Duodenal mucosa (tissue), 2 donors: ENCODE measurements at regions not wholly inside any gene's neighbourhood (a gene's known extent, or its start where the extent isn't known, plus 50 kb on each side); places are given as distances from the start of the nearest gene placed in this dataset.
"Not testable (repeated sequence)": the region's sequence is repeated elsewhere in the genome, so short reads cannot be mapped to it uniquely, and the experiment has no call there.

Experiments
- H3K27ac ChIP-seq: one replicate; pipeline ENCODE4 v1.7.0; 2013; ENCODE audit warnings: low read depth, low read length
- H3K27me3 ChIP-seq, 2 donors: one replicate each; pipeline ENCODE4 v1.7.0; 2013; ENCODE audit warnings: low read length in 2 of 2, control low read depth in 1 of 2; ENCODE audit not compliant: insufficient read depth in 2 of 2, control insufficient read depth in 1 of 2
- H3K36me3 ChIP-seq, 2 donors: one replicate each; pipeline ENCODE4 v1.7.0; 2013; ENCODE audit warnings: low read length in 2 of 2, control low read depth in 1 of 2; ENCODE audit not compliant: insufficient read depth in 2 of 2, control insufficient read depth in 1 of 2
- H3K4me1 ChIP-seq, 2 donors: one replicate each; pipeline ENCODE4 v1.7.0; 2013; ENCODE audit warnings: low read length in 2 of 2, control low read depth in 1 of 2; ENCODE audit not compliant: insufficient read depth in 2 of 2, control insufficient read depth in 1 of 2
- H3K4me3 ChIP-seq, 2 donors: one replicate each; pipeline ENCODE4 v1.7.0; 2013; ENCODE audit warnings: low read length in 2 of 2, low read depth in 1 of 2
- H3K9ac ChIP-seq, 2 donors: one replicate each; pipeline ENCODE4 v1.7.0; 2013; ENCODE audit warnings: low read length in 2 of 2, low read depth in 1 of 2
- H3K9me3 ChIP-seq, 2 donors: one replicate each; pipeline ENCODE4 v1.7.0; 2013; ENCODE audit warnings: low read length in 2 of 2, control low read depth in 1 of 2; ENCODE audit not compliant: control insufficient read depth in 1 of 2

- no peaks in the 10 kb centered on the region for H3K36me3 ChIP-seq
These were observed 99.8 kb downstream of the GPR65 start for GRCh38 chr14:88104710-88105109.

GRCh38 chr14:88106377-88106776 lies 101.4 kb downstream of the GPR65 start:
- Histone ChIP-seq H3K4me3 (no peak overlapping the region), H3K27me3 (no peaks in the 10 kb centered on the region), H3K36me3 (no peaks in the 10 kb centered on the region), H3K9ac (no peak overlapping the region), H3K27ac (no peak overlapping the region), H3K4me1 (no peaks in the 10 kb centered on the region), H3K9me3 (no peaks in the 10 kb centered on the region)

More at GRCh38 chr14:88104710-88105109, 99.8 kb downstream of the GPR65 start:
- Histone ChIP-seq H3K9me3 (no peaks in the 10 kb centered on the region), H3K4me1 (no peaks in the 10 kb centered on the region), H3K9ac (no peak overlapping the region), H3K27ac (no peak overlapping the region), H3K27me3 (no peaks in the 10 kb centered on the region), H3K4me3 (no peak overlapping the region)

GRCh38 chr14:88127669-88128068 lies 122.7 kb downstream of the GPR65 start:
- H3K9ac ChIP-seq, H3K4me3 ChIP-seq, H3K9me3 ChIP-seq, H3K27ac ChIP-seq, H3K36me3 ChIP-seq, H3K27me3 ChIP-seq: not testable (repeated sequence)
- peaks cover 0 to 11% of the 10 kb centered on the region in 2 donors for H3K4me1 ChIP-seq

- H3K9me3 ChIP-seq = no peaks in the 10 kb centered on the region
- no peak overlapping the region for H3K4me3 ChIP-seq
- peaks cover 0 to 11% of the 10 kb centered on the region in 2 donors for H3K4me1 ChIP-seq
- H3K27me3 ChIP-seq = no peaks in the 10 kb centered on the region
- H3K27ac ChIP-seq = no peak overlapping the region
- H3K9ac ChIP-seq = no peak overlapping the region
- H3K36me3 ChIP-seq = no peaks in the 10 kb centered on the region
These were observed 123.9 kb downstream of the GPR65 start for GRCh38 chr14:88128816-88129215.

GRCh38 chr14:88129306-88130056 lies 124.5 kb downstream of the GPR65 start:
- H3K4me3 ChIP-seq = no peak overlapping the region
- no peaks in the 10 kb centered on the region for H3K36me3 ChIP-seq
- H3K9ac ChIP-seq = no peak overlapping the region
- no peaks in the 10 kb centered on the region for H3K27me3 ChIP-seq
- H3K9me3 ChIP-seq = no peaks in the 10 kb centered on the region
- H3K27ac ChIP-seq = no peak overlapping the region
- peaks cover 0 to 11% of the 10 kb centered on the region in 2 donors for H3K4me1 ChIP-seq

- Histone ChIP-seq H3K27me3 (no peaks in the 10 kb centered on the region), H3K4me1 (peaks cover 0 to 11% of the 10 kb centered on the region in 2 donors), H3K9me3 (no peaks in the 10 kb centered on the region), H3K4me3 (no peak overlapping the region), H3K27ac (no peak overlapping the region), H3K9ac (no peak overlapping the region), H3K36me3 (no peaks in the 10 kb centered on the region)
These were observed 125.1 kb downstream of the GPR65 start for GRCh38 chr14:88130057-88130432.
